GM21515 (cell line): ENCODE measurements at regions not wholly inside any gene's neighbourhood (a gene's known extent, or its start where the extent isn't known, plus 50 kb on each side); places are given as distances from the start of the nearest gene placed in this dataset.
"Not testable (repeated sequence)": the region's sequence is repeated elsewhere in the genome, so short reads cannot be mapped to it uniquely, and the experiment has no call there.

Experiments
- ATAC-seq: cut with Tn5 transposase; IDR thresholded peaks from one replicate; pipeline ENCODE4 v1.9.1; 2021; ENCODE audit not compliant: unreplicated experiment

DNA sequence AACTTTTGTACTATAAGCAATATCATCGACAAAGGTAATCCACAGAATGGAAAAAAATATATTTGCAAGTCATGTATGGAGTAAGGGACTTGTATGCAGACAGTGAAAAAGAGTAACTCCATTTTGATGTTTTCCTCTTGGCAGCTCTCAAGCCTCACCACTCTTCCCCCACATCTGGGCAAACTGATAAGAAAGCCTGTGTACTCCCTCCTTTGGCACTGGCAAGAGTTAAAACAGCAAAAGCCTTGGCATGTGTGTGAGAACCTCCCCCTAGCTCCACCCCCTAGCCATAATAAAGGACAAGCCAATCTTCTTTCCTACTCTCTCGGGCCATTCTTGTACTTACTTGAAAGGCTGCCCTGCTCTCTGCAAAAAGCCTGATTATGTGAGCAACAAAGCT lies 335.2 kb downstream of the LRATD1 start:
- no peak for ATAC-seq

DNA sequence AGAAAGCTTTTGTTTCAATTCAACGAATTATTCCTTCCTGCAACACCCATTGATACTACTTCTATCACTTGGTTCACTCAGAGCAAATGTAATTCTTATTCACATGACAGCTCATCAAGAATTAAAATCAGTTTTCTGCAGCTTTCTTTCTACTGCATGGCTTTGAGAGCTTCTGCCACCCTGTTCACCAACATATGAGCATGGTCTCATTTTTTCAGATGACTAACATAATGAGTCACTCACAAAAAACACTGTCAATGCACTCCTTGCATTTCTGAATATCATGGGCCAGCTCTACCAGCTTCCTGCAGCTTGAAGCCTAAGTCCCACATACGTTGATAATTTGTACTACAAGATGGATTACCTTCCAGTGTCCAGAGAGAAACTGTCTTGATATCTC lies 342.9 kb downstream of the LRATD1 start:
- no peak for ATAC-seq

DNA sequence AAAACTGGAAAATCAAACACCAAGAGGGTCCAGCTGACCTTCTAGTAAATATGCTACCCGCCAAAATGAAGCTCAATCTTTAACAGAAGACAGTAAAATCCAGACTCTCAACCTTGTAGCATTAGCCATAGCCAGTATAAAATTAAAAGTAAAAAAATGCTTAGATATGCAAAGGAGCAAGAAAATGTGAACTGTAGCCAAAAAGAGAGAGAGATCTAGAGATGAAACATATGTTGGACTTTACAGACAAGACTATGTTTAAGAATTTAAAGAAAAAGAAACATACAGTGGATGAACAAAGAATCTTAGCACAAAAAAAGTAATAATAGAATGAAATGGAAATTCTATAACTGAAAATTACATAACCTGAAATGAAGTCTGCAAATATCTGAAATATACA lies 344.5 kb downstream of the LRATD1 start:
- ATAC-seq: no peak

DNA sequence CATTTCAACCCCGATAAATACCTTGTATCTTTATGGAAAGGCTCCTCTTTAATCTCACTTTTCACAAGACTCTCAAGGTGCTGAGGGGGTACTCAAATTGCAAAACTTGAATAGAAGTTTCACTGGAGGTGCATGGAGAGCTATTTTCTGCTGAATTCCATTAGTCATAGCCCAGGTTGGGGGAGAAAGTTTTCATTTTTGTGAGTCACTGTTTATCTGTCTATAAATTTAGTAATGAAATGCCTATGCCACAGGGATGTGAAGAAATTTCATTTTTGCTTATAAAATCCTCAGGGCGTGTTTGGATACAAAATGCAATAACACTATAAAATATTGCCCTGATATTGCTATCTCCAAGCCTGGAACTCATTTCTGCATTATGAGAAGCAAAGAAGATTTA lies 346.3 kb downstream of the LRATD1 start:
- ATAC-seq: no peak

DNA sequence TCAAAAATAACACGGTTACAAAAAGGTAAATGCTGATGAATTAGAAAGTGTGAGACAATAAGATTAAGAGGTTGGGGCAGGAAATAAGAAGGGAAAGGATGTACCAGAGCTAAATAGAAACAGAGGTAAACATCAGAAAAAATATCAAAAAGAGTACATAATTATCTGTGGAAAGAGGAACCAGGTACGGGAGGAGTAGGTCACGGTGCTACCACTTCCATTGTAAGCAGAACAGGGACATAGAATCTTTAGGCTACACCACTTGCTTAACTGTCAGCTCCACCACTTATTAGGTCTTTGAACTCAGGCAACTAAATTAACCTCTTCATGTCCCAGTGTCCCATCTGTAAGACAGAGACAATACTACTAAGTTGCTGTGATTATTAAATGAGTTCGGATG lies 350.3 kb downstream of the LRATD1 start:
- ATAC-seq: no peak

DNA sequence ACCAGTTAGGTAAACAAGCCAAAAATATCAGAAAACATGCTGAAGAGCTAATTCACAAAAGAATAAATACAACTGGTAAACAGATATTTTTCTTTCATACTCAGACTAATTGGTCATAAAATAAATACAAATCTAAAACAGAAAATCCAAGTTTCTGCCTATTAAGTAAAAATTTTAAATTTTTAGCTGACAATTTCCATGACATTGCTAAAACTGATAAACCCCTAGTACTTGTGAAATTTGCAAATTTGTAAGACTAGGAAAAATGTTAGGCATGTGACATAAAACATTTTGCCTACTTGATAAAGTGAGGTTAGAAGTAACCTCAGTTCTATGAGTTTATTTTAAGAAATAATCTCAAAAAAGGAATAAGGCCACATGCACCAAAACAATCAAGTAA lies 356.1 kb downstream of the LRATD1 start:
- no peak for ATAC-seq

DNA sequence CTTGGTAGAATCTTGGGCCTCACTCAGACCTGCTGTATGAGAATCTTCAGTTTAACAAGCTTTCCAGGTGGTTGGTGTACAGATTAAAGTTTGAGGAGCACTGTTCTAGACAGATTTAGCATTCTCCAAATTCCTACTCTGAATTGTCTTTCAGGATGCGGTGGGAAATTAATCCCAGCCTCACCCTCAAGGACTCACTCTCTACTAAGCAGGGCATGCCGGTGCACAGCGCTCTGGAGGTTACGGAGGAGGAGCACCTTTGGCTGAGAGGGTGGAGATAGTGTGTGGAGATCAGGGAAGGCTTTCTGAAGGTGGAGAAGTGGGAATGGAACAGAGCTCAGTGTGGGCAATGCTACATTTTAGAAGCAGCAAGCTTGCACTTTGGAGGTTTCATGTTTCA lies 359.2 kb downstream of the LRATD1 start:
- ATAC-seq: no peak

DNA sequence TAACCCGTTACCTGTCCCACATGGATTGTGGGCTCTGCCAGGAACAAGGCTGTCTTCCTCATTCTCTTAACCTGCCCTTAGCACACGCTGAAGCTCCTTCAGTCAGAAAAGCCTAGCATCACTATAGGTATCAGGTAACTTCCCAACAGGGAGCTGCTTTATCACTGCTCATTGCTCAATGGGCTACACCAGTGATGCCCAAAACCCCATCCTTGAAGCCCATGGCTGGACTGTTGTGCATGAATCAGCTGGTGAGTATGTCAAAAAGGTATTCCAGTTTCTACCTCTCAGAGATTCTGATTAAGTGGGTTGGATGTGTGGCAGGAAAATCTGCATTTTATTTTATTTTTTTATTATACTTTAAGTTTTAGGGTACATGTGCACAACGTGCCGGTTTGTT lies 362.2 kb downstream of the LRATD1 start:
- no peak for ATAC-seq

DNA sequence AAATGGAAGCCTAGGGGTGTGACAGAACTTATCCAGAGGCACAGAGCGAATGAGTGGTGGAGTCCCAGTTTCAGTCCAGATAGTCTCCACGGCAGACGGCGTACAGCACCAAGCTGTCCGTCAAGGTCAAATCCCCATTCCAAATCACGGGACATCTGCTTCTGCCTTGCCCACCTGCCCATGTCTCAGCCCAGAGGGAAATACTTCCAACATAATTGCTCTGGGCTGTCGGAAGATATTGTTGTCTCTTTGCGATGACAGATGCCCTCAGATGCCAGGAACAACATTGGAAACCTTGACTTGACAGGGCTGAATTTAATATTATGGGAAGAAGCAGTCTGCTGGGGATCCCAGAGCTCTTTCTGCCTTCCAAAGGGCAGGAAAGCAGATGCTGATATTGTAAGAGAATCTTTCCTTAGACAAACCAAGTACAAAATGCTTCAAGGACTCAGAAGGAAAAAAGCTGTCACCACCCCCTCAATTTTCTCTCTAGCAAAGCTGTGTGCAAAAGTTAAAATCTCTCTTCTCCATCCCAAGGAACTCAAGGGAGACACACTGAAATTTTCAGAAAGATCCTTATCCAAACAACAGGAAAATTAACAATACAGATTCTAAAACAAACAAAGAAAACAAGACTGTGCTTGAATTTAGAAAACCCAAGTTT lies 364.0 kb downstream of the LRATD1 start:
- ATAC-seq: no peak

DNA sequence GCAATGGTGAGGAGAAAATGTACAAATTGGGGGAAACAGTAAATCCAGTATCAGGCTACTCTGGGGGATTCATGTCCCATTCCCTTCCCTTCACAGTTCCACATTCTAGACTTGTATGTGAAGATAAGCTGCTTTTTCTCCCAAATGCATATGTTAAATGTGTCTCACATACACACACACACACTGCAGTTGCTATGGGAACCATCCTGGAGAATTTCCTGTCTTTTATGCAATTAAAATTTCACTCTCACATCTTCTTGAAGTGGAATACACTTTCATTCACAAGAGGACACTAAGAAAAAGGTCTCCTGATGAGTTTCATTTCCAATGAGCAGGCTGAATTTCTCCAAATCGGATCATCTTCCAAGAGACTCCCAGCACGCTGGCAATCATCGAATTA lies 366.0 kb downstream of the LRATD1 start:
- no peak for ATAC-seq

DNA sequence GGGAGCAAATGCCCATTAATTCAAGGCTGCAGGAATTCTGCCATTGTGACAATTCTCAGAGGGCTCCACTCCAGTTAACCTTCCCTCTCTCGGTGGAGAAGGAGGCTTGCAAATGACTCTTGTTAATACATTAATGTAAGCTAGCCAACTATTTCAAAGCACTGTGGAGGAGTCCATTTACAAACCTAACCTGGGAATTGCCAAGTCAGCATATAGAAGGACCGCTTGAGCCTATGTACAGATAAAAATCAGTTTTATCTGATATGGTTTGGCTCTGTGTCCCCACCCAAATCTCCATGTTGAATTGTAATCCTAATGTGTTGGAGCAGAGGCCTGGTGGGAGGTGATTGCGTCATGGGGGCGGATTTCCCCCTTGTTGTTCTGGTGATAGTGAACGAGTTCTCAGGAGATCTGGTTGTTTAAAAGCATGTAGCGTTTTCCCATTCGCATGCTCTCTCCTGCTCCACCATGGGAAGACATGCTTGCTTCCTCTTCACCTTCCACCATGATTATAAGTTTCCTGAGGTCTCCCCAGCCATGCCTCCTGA lies 366.7 kb downstream of the LRATD1 start:
- ATAC-seq: no peak

DNA sequence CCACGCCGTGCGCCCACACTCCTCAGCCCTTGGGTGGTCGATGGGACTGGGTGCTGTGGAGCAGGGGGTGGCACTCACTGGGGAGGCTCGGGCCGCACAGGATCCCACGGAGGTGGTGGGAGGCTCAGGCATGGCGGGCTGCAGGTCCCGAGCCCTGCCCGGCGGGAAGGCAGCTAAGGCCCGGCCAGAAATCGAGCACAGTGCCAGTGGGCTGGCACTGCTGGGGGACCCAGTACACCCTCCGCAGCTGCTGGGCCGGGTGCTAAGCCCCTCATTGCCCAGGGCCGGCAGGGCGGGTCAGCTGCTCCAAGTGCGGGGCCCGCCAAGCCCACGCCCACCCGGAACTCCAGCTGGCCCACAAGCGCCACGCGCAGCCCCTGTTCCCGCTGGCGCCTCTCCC lies 370.0 kb downstream of the LRATD1 start:
- ATAC-seq: not testable (repeated sequence)

DNA sequence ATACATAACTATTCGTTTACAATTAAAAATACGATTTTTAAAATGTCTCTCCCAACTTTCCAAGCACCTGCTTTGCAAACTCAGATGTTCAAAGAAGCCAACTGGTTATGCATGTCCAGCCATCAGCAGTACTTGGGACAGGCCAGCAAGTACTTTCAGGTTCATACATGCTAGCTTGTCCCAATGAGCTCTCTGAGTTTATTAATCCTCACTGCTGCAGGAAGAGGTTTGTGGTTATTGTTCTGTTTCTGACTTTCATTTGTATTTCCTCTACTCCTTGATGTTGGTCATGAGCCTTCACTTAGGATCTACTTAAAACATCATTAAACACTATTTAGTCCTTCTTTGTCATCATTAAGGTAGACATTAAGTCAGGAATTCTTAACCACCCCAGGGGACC lies 374.1 kb downstream of the LRATD1 start:
- ATAC-seq: peak; percentile 80

DNA sequence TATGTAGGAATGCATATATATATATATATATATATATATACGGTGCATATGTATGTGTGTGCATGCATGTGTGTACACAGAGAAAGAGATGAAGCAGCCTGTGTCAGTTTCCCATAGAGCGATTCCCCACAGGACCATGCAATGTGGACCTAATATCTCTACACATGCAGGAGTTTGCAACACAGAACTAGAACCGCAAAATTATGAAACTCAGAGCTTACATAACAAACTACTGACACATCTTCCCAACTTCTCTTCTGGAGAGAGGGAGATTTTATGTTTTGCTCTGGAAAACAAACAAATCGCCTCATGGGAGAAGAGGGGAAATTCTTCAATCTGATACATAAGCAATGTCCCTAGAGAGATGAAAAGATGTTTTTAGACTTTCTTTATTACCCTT lies 377.2 kb downstream of the LRATD1 start:
- ATAC-seq: no peak

DNA sequence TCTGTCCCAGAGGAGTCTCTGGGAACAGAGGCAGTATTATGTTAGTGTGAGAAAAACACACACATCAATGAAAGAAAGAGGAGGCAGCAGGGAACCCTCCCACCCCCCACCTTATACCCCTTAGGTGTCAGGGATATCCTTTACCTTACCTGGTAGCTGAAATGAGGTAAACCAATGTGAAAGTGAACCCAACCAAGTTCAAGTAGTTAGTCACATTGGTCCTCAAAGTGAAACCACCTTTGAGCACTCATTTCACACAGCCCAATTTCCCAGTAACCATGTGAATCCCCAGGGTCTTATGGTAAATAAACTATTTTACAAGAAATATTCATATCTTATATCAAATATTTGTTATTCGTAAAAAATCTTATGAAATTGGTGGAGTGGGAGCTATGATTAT lies 377.8 kb downstream of the LRATD1 start:
- no peak for ATAC-seq

DNA sequence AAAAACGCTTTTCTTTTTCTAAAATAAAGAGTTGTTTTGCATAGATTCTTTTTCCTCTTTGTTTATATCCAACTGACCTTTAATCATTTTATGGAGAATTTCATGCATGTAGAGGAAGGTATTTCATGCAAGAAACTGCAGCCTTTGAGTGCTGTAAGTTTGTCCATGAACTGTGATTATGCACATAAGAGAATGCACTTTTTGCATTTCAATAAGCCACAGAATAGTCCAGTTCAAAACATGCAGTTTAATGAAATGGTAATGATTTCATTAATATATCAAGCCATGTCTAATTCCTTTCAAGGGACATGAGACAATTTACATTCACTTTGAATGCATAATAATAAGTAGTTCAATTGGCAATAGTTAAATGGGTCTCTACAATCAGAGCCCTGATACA lies 386.3 kb downstream of the LRATD1 start:
- no peak for ATAC-seq

DNA sequence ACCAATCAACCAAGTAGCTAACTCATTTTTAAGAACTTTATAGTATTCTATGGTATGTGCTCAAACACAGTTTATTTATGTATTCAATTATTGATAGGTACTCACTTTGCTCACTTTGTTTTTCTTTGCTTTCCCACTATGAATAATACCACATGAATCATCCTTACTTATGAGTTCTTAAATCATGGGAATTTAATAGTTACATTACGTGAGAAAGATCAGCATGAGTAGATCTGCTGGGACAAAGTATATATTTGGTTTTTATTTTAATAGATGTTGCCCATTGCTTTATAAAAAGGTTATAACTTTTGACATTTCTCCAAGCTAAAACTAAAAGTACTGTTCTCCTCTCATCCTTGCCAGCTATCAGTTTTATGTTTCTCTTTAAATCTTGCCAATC lies 390.7 kb downstream of the LRATD1 start:
- no peak for ATAC-seq

DNA sequence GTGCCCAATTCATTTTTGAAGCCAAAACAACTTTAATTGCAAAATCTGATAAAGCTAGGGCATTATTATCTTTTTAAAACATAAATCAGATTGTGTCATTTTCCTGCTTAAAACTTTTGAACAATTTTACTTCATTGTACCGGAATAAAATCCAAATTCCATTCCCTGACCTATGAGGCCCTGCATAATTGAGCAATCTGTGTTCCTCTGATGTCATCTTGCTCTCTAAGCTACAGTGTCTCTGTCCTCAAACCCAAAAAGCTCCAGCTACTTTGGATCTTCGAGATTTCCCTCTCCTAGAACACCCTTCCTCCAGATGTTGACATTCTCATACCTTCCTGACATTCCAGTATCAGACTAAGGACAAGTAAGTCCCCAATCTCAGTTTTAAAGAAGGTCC lies 395.9 kb downstream of the LRATD1 start:
- ATAC-seq: no peak

DNA sequence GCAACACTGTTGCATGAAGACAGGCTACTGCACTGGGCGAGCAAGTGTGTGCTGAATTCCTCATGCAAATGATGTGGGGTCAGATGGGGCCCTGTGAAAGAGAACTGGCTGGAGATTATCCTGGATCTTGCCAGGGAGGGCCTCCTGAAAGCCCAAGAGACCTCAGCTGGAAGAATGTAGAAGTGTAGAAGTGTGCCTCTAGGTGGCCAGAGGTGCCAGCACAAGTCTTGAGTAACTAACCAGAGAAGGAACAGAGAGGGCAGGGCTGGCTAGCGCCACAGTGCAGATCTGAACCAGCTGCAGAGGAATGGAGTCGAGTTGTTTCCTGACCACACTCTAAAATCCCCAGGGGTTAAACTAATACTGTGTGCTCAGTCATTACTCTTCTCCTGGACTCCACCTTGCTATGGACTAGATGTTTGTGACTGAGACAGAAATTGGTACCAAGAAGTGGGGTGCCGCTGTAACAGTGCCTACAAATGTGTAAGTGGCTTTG lies 399.3 kb downstream of the LRATD1 start:
- ATAC-seq: peak; percentile 91

DNA sequence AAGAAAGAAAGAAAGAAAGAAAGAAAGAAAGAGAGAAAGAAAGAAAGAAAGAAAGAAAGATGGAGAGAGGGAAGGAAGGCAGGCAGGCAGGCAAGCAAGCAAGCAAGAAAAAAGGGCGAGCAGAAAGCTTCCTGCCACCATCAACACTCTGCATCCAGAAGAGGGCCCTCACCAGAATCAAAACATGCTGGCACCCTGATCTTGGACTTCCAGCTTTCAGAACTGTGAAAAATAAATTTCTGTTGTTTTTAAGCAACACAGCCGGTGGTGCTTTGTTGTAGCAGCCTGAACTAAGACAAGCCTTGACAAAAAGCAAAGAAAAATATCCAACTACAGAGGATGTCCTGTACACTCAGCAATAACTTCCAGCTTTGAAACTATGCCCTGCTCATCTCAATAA lies 401.7 kb downstream of the LRATD1 start:
- ATAC-seq: no peak

DNA sequence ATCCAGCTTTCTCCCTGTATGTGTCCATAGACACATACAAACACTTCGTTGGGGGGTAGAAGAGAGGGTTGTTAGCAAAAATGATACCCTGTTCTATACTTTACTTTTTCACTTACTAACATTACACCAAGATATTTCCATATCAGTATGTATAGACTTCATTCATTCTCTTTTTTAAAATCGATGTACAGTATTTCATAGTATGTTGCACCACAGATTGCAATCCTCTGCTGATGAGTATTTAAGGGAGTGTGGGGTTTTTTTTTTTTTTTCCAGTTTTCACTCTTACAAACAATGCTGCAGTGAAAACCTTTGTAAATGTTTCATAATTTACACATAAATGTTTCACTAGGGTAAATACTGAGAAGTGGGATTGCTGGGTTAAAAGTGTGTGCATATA lies 402.3 kb downstream of the LRATD1 start:
- no peak for ATAC-seq

DNA sequence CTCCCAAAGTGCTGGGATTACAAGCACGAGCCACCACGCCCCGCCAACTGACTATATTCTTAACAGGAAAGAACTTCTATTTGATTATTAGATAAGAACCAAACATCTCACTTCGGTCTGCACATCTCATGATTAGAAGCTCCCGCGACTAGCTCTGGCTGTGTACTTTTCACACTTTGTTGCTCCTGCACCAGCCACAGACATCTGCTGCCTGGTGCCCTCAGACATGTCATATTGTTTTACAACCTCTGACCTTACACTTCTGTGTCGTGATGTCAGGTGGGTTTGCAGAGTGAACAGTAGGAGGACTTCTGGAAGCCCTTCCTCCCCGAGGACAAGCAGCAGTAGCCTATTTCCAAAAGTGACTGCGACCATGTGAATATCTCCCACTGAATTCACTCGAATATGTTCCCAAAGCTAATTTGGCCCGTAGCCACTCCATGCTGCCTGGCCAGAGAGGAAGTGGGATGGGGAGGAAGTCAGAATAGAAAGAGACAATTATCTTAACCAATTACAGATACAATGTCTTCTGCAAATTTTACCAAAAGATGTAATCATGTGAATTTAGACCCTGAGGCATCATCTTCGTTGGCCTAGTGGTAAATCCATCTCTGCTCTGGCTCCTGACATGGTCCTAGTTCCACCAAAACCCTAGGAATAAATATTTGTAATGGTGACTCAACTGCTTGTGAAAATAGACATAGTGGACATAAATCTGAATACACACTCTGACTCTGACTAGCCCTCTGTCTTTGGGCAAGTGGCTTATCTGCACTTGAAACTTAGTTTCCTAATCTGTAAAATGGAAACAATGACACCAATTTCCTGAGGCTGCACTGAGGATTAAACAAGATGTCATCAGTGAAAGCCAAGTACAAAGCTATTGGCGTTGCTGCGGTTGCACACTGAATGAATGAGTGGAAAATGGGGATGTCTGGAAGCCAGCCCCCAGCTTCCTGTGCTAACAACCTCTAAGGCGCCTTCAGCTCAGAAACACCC lies 406.1 kb downstream of the LRATD1 start:
- no peak for ATAC-seq
